ENCODE measurements at regions not wholly inside any gene's neighbourhood (a gene's known extent, or its start where the extent isn't known, plus 50 kb on each side); places are given as distances from the start of the nearest gene placed in this dataset.

- no peak for DNase-seq (ENCODE audit: extremely low spot score)
- TF ChIP-seq CTCF (IDR thresholded peaks at IDR 0.05; ENCODE audit: control extremely low read depth, extremely low read depth, low read depth, missing control alignments): no peak
- CTCF ChIA-PET: interaction anchor here (0.9 to 2.2 kb wide), 3 partner anchors 10 to 102 kb away, joined by 3 to 12 read pairs (median 3); no protein-coding TSS in a partner anchor
- POLR2A ChIA-PET: no interaction called here
Measured at GRCh38 chr13:59501004-59501403, 662.7 kb downstream of the DIAPH3 start.

DNA sequence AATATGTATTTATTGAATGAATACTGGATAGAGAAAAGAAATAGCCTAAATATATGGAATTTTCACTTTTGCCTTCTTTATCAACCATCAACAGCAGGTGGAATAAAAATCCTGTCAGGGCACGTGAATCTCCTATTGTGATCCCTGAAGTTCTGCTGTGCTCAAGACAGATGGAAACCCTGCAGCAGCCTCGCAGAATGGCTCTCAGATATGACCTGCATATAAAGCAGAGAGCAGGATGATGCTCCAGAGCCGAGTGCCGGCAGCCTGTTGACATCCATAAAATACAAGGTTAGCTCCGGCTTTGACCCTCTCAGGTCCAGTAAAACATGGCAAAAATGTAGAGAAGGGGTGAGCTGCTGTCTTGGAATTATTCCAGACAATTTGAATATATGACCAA, 659.3 kb downstream of the DIAPH3 start:
- ChIA-PET POLR2A (no interaction called here), CTCF (no interaction called here)
- no peak for TF ChIP-seq CTCF (IDR thresholded peaks at IDR 0.05; ENCODE audit: control extremely low read depth, extremely low read depth, low read depth, missing control alignments)
- no peak for DNase-seq (ENCODE audit: extremely low spot score)

- ChIA-PET CTCF (interaction anchor here (0.8 to 3.2 kb wide), 4 partner anchors 9 to 119 kb away, joined by 3 to 12 read pairs (median 6); no protein-coding TSS in a partner anchor), POLR2A (no interaction called here)
- no peak for DNase-seq (ENCODE audit: extremely low spot score)
- TF ChIP-seq CTCF (IDR thresholded peaks at IDR 0.05; ENCODE audit: control extremely low read depth, extremely low read depth, low read depth, missing control alignments): no peak
Measured at GRCh38 chr13:59510386-59510785, 653.3 kb downstream of the DIAPH3 start.

DNA sequence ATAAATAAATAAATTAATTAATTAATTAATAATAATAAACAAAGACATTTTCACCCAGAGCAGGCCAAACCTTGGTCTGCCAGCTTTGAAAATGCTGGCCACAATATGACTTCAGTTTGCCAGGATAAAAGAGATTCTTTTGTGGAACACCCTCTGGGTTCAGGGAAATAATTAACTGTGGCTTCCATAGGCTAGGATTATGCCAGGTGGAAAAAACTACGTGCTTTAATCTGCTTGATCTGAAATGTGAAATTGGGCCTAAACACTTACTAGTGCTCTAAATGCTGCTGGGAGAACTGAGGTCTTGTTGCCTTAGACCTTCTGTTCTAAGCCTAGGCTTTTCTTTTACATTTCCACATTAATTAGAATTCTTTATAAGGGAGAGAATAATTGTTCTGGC, 650.0 kb downstream of the DIAPH3 start:
- no peak for TF ChIP-seq CTCF (IDR thresholded peaks at IDR 0.05; ENCODE audit: control extremely low read depth, extremely low read depth, low read depth, missing control alignments)
- ChIA-PET CTCF (interaction anchor here (0.9 to 1.4 kb wide), 2 partner anchors 19 to 30 kb away, joined by 3 read pairs; no protein-coding TSS in a partner anchor), POLR2A (no interaction called here)
- no peak for DNase-seq (ENCODE audit: extremely low spot score)

DNA sequence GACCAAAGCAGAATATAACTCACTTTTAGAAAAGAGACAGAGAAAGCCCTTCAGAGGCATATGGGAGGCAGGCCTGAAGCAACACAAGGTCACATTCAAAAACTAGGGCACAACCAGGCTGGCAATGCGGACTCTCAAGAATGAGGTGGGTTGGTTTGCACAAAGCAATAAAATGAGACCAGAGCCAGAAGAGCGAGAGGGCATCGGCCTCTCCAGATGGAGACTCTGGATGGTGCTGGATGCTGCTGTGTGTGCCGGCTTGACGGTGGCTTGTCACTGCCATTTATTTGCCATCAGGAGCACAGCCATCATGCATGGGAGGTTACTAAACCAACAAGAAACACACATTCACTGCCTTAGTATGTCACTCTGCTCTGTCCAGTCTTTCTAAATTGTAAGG, 649.4 kb downstream of the DIAPH3 start:
- ChIA-PET POLR2A (no interaction called here), CTCF (no interaction called here)
- TF ChIP-seq CTCF (IDR thresholded peaks at IDR 0.05; ENCODE audit: control extremely low read depth, extremely low read depth, low read depth, missing control alignments): no peak
- no peak for DNase-seq (ENCODE audit: extremely low spot score)

GRCh38 chr13:59519819-59520218, 643.9 kb downstream of the DIAPH3 start:
- no peak for DNase-seq (ENCODE audit: extremely low spot score)
- ChIA-PET POLR2A (no interaction called here), CTCF (no interaction called here)
- TF ChIP-seq CTCF (IDR thresholded peaks at IDR 0.05; ENCODE audit: control extremely low read depth, extremely low read depth, low read depth, missing control alignments): no peak

DNA sequence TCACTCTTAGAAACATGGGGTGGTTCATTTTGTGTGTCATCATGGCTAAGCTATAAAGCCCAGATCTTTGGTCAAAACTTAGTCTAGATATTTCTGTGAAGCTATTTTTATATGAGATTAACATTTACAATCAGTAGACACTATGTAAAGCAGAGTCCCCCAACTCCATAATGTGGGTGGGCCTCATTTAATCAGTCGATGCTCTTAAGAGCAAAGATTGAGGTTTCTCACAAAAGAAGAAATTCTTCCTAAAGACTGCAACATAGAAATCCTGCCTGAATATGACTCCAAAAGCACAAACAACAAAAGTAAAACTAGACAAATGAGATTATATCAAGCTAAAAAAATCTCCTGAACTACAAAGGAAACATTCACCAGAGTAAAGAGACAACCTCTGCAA, 642.2 kb downstream of the DIAPH3 start:
- TF ChIP-seq CTCF (IDR thresholded peaks at IDR 0.05; ENCODE audit: control extremely low read depth, extremely low read depth, low read depth, missing control alignments): no peak
- no peak for DNase-seq (ENCODE audit: extremely low spot score)
- POLR2A ChIA-PET: no interaction called here
- CTCF ChIA-PET: interaction anchor here (1.5 kb wide), 1 partner anchor 10 kb away, joined by 5 read pairs; no protein-coding TSS in a partner anchor
